PC-3 (cell line): ENCODE measurements at regions not wholly inside any gene's neighbourhood (a gene's known extent, or its start where the extent isn't known, plus 50 kb on each side); places are given as distances from the start of the nearest gene placed in this dataset.

Source experiments
- ATAC-seq: fragments of 200-7000 bp; cut with Tn5 transposase; 2 replicates; pipeline ENCODE4 v1.9.1; 2020; ENCODE audit warnings: mild to moderate bottlenecking, moderate library complexity
- BruUV-seq: library from RNA; stranded (reverse); fragments of 400-500 nt; replicated peaks from 2 replicates; lab custom pipeline; 2021; lab: Mats Ljungman, UMichigan
- CTCF ChIA-PET: fragments of 300-600 bp; sonication (Branson Sonifier 250); formaldehyde crosslinking; loops from one replicate; lab custom pipeline; 2022; ENCODE audit warnings: antibody characterized with exemption; lab: Charles Lee
- POLR2A ChIA-PET: fragments of 300-600 bp; sonication (Branson Sonifier 250); formaldehyde crosslinking; loops from one replicate; lab custom pipeline; 2022; ENCODE audit warnings: antibody characterized with exemption; ENCODE audit not compliant: unreplicated experiment; lab: Charles Lee
- DNase-seq: peaks from one replicate; pipeline ENCODE4 v3.0.0-alpha.2; 2015
- H2AFZ ChIP-seq: fragments of 300-600 bp; sonication (generic); 2 replicates; pipeline ENCODE4 v1.6.0; 2016; ENCODE audit warnings: antibody characterized with exemption, low read length
- H3F3A ChIP-seq: fragments of 300-600 bp; sonication (generic); one replicate; pipeline ENCODE4 v1.6.0; 2017; ENCODE audit warnings: antibody characterized with exemption, low read length, control low read depth, mild to moderate bottlenecking; ENCODE audit not compliant: unreplicated experiment
- H3K27ac ChIP-seq: fragments of 300-600 bp; sonication (generic); 2 replicates; pipeline ENCODE4 v1.5.1; 2016; ENCODE audit warnings: mild to moderate bottlenecking, low read length
- H3K27me3 ChIP-seq: fragments of 300-600 bp; sonication (generic); 2 replicates; pipeline ENCODE4 v1.6.1; 2016; ENCODE audit warnings: low read length, mixed read lengths
- H3K36me3 ChIP-seq: fragments of 300-600 bp; sonication (generic); 2 replicates; pipeline ENCODE4 v1.6.1; 2016; ENCODE audit warnings: low read depth, mixed run types, low read length, mixed read lengths
- H3K4me1 ChIP-seq: fragments of 300-600 bp; sonication (generic); 2 replicates; pipeline ENCODE4 v1.5.1; 2016; ENCODE audit warnings: low read length; ENCODE audit not compliant: insufficient read depth
- H3K4me2 ChIP-seq: fragments of 300-600 bp; sonication (generic); 2 replicates; pipeline ENCODE4 v1.6.0; 2016; ENCODE audit warnings: low read length
- H3K4me3 ChIP-seq: fragments of 300-600 bp; sonication (generic); 2 replicates; pipeline ENCODE4 v1.5.1; 2016; ENCODE audit warnings: mild to moderate bottlenecking, low read length, mixed read lengths
- H3K79me2 ChIP-seq: fragments of 300-600 bp; sonication (generic); 2 replicates; pipeline ENCODE4 v1.6.1; 2017; ENCODE audit warnings: low read length, mixed read lengths
- H3K9ac ChIP-seq: fragments of 300-600 bp; sonication (generic); 2 replicates; pipeline ENCODE4 v1.6.0; 2016; ENCODE audit warnings: mild to moderate bottlenecking, low read length
- H3K9me2 ChIP-seq: fragments of 300-600 bp; sonication (generic); replicated peaks from 2 replicates; pipeline ENCODE4 v1.6.1; 2016; ENCODE audit warnings: mixed run types, low read length, mixed read lengths
- H3K9me3 ChIP-seq: fragments of 300-600 bp; sonication (generic); 2 replicates; pipeline ENCODE4 v1.6.1; 2016; ENCODE audit warnings: low read length, mixed read lengths
- H4K20me1 ChIP-seq: fragments of 300-600 bp; sonication (generic); 2 replicates; pipeline ENCODE4 v1.6.1; 2016; ENCODE audit warnings: low read length, mixed read lengths
- CTCF ChIP-seq: fragments of 300-600 bp; sonication (generic); conservative IDR thresholded peaks from 2 replicates; pipeline ENCODE4 v1.5.1; 2017; ENCODE audit warnings: antibody characterized with exemption, low read depth, mild to moderate bottlenecking, low read length
- EZH2 ChIP-seq: fragments of 300-600 bp; sonication (generic); IDR thresholded peaks from one replicate; pipeline ENCODE4 v1.6.1; 2017; ENCODE audit warnings: antibody characterized with exemption, mild to moderate bottlenecking, low read length; ENCODE audit not compliant: unreplicated experiment
- EZH2phosphoT487 ChIP-seq: fragments of 300-600 bp; sonication (generic); IDR thresholded peaks from 2 replicates; pipeline ENCODE4 v1.6.1; 2018; ENCODE audit warnings: mild to moderate bottlenecking, antibody characterized with exemption, low read length, borderline replicate concordance
- intact Hi-C: fragments of 100-400 bp; cut with micrococcal nuclease; formaldehyde crosslinking; loops from 2 replicates; pipeline ENCODE4 v1.9.0; 2023

- Histone ChIP-seq H3K4me2 (peak overlapping the region; percentile 22; the same call in 1 of the 2 replicates), H3K36me3 (no peaks in the 10 kb centered on the region), H4K20me1 (no peaks in the 10 kb centered on the region), H3K9ac (no peak overlapping the region), H3K27ac (no peak overlapping the region), H3K27me3 (no peaks in the 10 kb centered on the region), H3K9me2 (no peaks in the 10 kb centered on the region), H2AFZ (no peak overlapping the region), H3K4me1 (peaks cover 34% of the 10 kb centered on the region), H3K79me2 (no peaks in the 10 kb centered on the region), H3K4me3 (no peak overlapping the region), H3K9me3 (no peaks in the 10 kb centered on the region), H3F3A (no peaks in the 10 kb centered on the region)
- ChIA-PET POLR2A (no interaction called here), CTCF (interaction anchor here (1.2 kb wide), 1 partner anchor 19 kb away, joined by 3 read pairs; no protein-coding TSS in a partner anchor)
- DNase-seq (peak; percentile 46), ATAC-seq (peak; percentile 15; the same call in 1 of the 2 replicates)
- TF ChIP-seq EZH2phosphoT487 (no peak), EZH2 (no peak), CTCF (no peak)
- no TSS peak for BruUV-seq
- intact Hi-C loops: loop anchor here (5.0 kb wide), 1 partner anchor 132 kb away; no protein-coding TSS in a partner anchor
Observed at GRCh38 chr2:118240276-118240675, 152.0 kb downstream of the INSIG2 start.

GRCh38 chr2:118239284-118239683, 151.0 kb downstream of the INSIG2 start:
- Histone ChIP-seq H3K36me3 (no peaks in the 10 kb centered on the region), H3K9me3 (no peaks in the 10 kb centered on the region), H3K9ac (no peak overlapping the region), H3K4me2 (no peak overlapping the region), H2AFZ (no peak overlapping the region), H3K4me3 (no peak overlapping the region), H4K20me1 (no peaks in the 10 kb centered on the region), H3K27ac (no peak overlapping the region), H3K9me2 (no peaks in the 10 kb centered on the region), H3F3A (no peaks in the 10 kb centered on the region), H3K27me3 (no peaks in the 10 kb centered on the region), H3K79me2 (no peaks in the 10 kb centered on the region), H3K4me1 (peaks cover 34% of the 10 kb centered on the region)
- intact Hi-C loops: no loop called here
- CTCF ChIA-PET: interaction anchor here (1.2 kb wide), 1 partner anchor 18 kb away, joined by 3 read pairs; no protein-coding TSS in a partner anchor
- TF ChIP-seq EZH2phosphoT487 (no peak), CTCF (no peak), EZH2 (no peak)
- no peak for DNase-seq
- no peak for ATAC-seq
- POLR2A ChIA-PET: interaction anchor here (0.6 kb wide), 1 partner anchor 16 kb away, joined by 3 read pairs; no protein-coding TSS in a partner anchor
- BruUV-seq: no TSS peak

- H4K20me1 ChIP-seq: no peaks in the 10 kb centered on the region
- H2AFZ ChIP-seq: no peak overlapping the region
- POLR2A ChIA-PET: no interaction called here
- no peak overlapping the region for H3K4me3 ChIP-seq
- DNase-seq: no peak
- H3F3A ChIP-seq: no peaks in the 10 kb centered on the region
- H3K9me3 ChIP-seq: no peaks in the 10 kb centered on the region
- TF ChIP-seq CTCF: no peak
- no peak for TF ChIP-seq EZH2
- no peak for TF ChIP-seq EZH2phosphoT487
- no peak overlapping the region for H3K9ac ChIP-seq
- no peaks in the 10 kb centered on the region for H3K79me2 ChIP-seq
- H3K9me2 ChIP-seq: no peaks in the 10 kb centered on the region
- intact Hi-C loops: no loop called here
- no peaks in the 10 kb centered on the region for H3K36me3 ChIP-seq
- no peak for ATAC-seq
- H3K27me3 ChIP-seq: no peaks in the 10 kb centered on the region
- no peak overlapping the region for H3K4me2 ChIP-seq
- peaks cover 24% of the 10 kb centered on the region for H3K4me1 ChIP-seq
- no peak overlapping the region for H3K27ac ChIP-seq
- no TSS peak for BruUV-seq
- CTCF ChIA-PET: no interaction called here
Observed at GRCh38 chr2:118237451-118237850, 149.2 kb downstream of the INSIG2 start.
